ENCODE measurements at regions not wholly inside any gene's neighbourhood (a gene's known extent, or its start where the extent isn't known, plus 50 kb on each side); places are given as distances from the start of the nearest gene placed in this dataset.

DNA sequence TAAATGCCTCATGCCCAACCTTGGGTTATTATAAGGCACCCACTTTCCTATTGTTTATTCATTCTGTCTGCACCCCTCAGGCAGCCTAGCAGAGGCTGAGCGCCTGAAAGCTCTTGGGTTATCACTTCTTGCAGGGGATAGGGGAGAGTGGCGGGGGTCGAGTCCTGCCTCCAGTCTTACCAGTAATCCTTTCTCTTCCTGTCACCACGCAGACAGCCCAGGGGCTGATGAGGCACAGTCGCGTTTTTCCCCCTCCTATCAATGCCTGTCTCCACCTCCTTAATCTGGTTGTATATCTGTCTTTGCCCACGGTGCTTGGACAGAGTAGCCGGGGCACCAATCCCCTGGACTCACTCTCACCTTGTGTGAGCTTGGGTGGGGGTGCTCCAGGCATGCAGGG, 733.1 kb downstream of the MATN1 start:
- Histone ChIP-seq H3K36me3 (no peaks in the 10 kb centered on the region), H3K27ac (no peak overlapping the region), H3K4me1 (no peaks in the 10 kb centered on the region), H3K4me3 (no peak overlapping the region), H3K9me3 (peaks cover 0 to 13% of the 10 kb centered on the region in 2 donors), H3K27me3 (peaks cover 0 to 11% of the 10 kb centered on the region in 2 donors)
- TF ChIP-seq, protein P1, sequence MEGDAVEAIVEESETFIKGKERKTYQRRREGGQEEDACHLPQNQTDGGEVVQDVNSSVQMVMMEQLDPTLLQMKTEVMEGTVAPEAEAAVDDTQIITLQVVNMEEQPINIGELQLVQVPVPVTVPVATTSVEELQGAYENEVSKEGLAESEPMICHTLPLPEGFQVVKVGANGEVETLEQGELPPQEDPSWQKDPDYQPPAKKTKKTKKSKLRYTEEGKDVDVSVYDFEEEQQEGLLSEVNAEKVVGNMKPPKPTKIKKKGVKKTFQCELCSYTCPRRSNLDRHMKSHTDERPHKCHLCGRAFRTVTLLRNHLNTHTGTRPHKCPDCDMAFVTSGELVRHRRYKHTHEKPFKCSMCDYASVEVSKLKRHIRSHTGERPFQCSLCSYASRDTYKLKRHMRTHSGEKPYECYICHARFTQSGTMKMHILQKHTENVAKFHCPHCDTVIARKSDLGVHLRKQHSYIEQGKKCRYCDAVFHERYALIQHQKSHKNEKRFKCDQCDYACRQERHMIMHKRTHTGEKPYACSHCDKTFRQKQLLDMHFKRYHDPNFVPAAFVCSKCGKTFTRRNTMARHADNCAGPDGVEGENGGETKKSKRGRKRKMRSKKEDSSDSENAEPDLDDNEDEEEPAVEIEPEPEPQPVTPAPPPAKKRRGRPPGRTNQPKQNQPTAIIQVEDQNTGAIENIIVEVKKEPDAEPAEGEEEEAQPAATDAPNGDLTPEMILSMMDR (IDR thresholded peaks at IDR 0.05): no peak
- no peak for TF ChIP-seq POLR2AphosphoS5 (IDR thresholded peaks at IDR 0.05)
- no peak for TF ChIP-seq POLR2A (IDR thresholded peaks at IDR 0.05)
- no peak for DNase-seq (ENCODE audit: low spot score in 2 of 2)
- intact Hi-C loops (cut with DNase I; ENCODE audit: low total_unique reads): no loop called here

DNA sequence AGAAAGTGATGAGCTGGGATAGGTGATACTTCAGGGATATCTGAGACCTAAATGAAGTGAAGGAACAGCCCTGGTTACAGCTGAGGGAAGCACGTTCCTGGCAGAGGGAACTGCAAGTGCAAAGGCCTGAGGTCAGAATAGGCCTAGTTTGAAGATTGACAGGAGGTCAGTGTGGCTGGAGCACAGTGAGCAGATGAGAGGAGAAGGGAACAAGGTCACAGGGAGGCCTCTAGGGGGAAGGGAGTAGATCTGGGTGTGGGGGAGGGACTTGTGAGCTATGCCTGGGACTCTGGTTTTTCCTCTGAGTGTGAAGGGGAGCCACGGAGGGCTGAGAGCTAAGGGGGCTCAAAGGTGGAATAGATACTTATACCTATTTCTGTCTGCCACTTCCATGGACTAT, 736.4 kb downstream of the MATN1 start:
- TF ChIP-seq POLR2A (IDR thresholded peaks at IDR 0.05) (no peak), POLR2AphosphoS5 (IDR thresholded peaks at IDR 0.05) (no peak)
- TF ChIP-seq, protein P1 (IDR thresholded peaks at IDR 0.05): no peak
- Histone ChIP-seq H3K36me3 (no peaks in the 10 kb centered on the region), H3K9me3 (no peaks in the 10 kb centered on the region), H3K27ac (no peak overlapping the region), H3K4me1 (no peaks in the 10 kb centered on the region), H3K4me3 (no peak overlapping the region), H3K27me3 (peaks cover 0 to 18% of the 10 kb centered on the region in 2 donors)
- intact Hi-C loops (cut with DNase I; ENCODE audit: low total_unique reads): no loop called here
- no peak for DNase-seq (ENCODE audit: low spot score in 2 of 2)

DNA sequence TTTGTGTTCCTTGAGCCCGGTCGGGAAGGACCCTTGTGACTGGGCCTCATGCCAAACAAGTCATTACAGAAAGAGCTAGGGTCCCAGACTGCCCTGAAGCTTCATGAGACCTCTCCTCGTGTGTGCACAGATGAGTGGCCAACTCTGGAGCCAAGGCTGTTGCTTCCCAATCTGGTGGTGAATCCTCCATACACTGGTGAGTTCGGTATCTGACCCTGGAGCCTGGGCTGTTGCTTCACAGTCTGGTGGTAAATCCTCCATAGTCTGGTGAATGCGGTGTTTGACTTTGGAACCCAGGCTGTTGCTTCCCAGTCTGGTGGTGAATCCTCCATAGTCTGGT, 737.8 kb downstream of the MATN1 start:
- Histone ChIP-seq H3K4me3 (no peak overlapping the region), H3K36me3 (no peaks in the 10 kb centered on the region), H3K4me1 (no peaks in the 10 kb centered on the region), H3K27ac (no peak overlapping the region), H3K9me3 (no peaks in the 10 kb centered on the region), H3K27me3 (peaks cover 0 to 15% of the 10 kb centered on the region in 2 donors)
- TF ChIP-seq POLR2AphosphoS5 (IDR thresholded peaks at IDR 0.05) (no peak), POLR2A (IDR thresholded peaks at IDR 0.05) (no peak)
- TF ChIP-seq, protein P1 (IDR thresholded peaks at IDR 0.05): no peak
- intact Hi-C loops (cut with DNase I; ENCODE audit: low total_unique reads): no loop called here
- DNase-seq (ENCODE audit: low spot score in 2 of 2): no peak

DNA sequence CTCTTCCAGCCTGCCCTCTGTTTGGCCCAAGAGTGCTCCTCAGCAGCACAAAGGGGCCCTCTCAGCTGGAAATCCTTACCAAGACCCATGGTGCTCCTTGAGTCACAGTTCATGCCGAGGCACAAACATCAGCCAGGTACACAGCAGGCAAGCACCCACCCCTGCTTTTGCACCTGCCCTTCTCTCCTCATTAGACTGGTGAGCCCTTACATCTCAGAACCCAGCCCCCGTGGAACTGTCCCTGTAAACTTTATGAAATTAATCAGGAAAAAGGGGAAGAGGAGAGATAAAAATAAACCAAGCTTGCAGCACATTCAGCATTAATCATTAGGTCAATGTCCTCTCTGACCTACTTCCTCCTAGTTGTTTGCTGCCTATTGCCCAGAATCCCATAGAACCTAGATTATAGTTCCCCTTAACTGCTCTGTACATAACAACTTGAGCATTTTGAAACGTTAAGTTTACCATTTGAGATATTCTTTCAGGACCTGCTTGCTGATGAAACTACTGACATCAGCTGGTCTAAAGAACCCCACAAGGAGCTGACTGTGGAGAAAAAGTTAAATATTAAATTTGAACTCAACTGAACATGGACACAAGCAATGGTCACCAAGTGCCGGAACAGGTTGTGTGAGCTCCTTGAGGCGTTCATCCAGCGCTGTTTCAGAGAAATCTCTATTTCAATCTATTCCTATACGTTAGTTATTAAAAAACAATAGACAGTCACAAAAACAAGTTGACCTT, 738.4 kb downstream of the MATN1 start:
- intact Hi-C loops (cut with DNase I; ENCODE audit: low total_unique reads): no loop called here
- H3K27me3 ChIP-seq: peaks cover 0 to 15% of the 10 kb centered on the region in 2 donors
- no peaks in the 10 kb centered on the region for H3K4me1 ChIP-seq
- H3K36me3 ChIP-seq: no peaks in the 10 kb centered on the region
- TF ChIP-seq, protein P1 (IDR thresholded peaks at IDR 0.05): no peak
- TF ChIP-seq POLR2AphosphoS5 (IDR thresholded peaks at IDR 0.05) (no peak), POLR2A (IDR thresholded peaks at IDR 0.05) (no peak)
- DNase-seq (ENCODE audit: low spot score in 2 of 2): no peak
- H3K4me3 ChIP-seq: no peak overlapping the region
- no peaks in the 10 kb centered on the region for H3K9me3 ChIP-seq
- H3K27ac ChIP-seq: no peak overlapping the region

- TF ChIP-seq, protein P1 (IDR thresholded peaks at IDR 0.05): no peak
- TF ChIP-seq POLR2AphosphoS5 (IDR thresholded peaks at IDR 0.05): no peak
- no peaks in the 10 kb centered on the region for H3K4me1 ChIP-seq
- intact Hi-C loops (cut with DNase I; ENCODE audit: low total_unique reads): no loop called here
- H3K4me3 ChIP-seq: no peak overlapping the region
- DNase-seq (ENCODE audit: low spot score in 2 of 2): no peak
- no peak overlapping the region for H3K27ac ChIP-seq
- no peaks in the 10 kb centered on the region for H3K36me3 ChIP-seq
- no peaks in the 10 kb centered on the region for H3K9me3 ChIP-seq
- H3K27me3 ChIP-seq: peaks cover 0 to 15% of the 10 kb centered on the region in 2 donors
Measured at GRCh38 chr1:29984166-29984861, 739.1 kb downstream of the MATN1 start.
